Fibroblast of pulmonary artery (primary cell): ENCODE measurements at regions not wholly inside any gene's neighbourhood (a gene's known extent, or its start where the extent isn't known, plus 50 kb on each side); places are given as distances from the start of the nearest gene placed in this dataset.

ENCODE experiments used
- DNase-seq: peaks from one replicate; pipeline ENCODE4 v3.0.0-alpha.2; 2010; ENCODE audit warnings: low read depth
- H3K4me3 ChIP-seq: replicated peaks from 2 replicates; pipeline ENCODE4 v1.5.1; 2011; ENCODE audit warnings: low read depth, mild to moderate bottlenecking, control low read depth, low read length, moderate library complexity
- CTCF ChIP-seq: IDR thresholded peaks from 2 replicates; pipeline ENCODE4 v1.5.1; 2011; ENCODE audit warnings: mild to moderate bottlenecking, control low read depth, low read length, inconsistent platforms; ENCODE audit errors: missing control alignments

GRCh38 chr2:21746499-21746898 is 622.7 kb downstream of the TDRD15 start:
- no peak for TF ChIP-seq CTCF
- DNase-seq, result no peak
- H3K4me3 ChIP-seq, result no peak overlapping the region

DNA sequence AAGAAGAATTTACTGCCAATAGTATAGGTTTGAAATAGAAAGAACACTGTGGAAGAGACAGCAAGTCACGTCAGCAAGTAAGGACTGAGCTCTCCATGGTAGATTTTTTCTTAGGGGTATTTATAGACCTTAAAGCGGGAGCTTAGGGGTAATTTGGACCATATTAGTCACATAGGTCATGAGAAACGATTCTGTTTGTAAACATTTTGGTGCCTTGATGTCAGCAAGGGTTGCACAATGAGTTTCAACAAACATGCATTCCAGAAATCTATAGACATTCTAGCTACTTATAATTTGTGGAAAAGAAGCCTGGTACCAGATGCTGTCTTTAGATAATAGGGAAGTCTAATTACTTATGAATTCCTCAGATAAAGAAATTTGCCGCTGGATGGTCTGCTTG is 624.7 kb downstream of the TDRD15 start:
- DNase-seq, result no peak
- H3K4me3 ChIP-seq, result no peak overlapping the region
- no peak for TF ChIP-seq CTCF

DNA sequence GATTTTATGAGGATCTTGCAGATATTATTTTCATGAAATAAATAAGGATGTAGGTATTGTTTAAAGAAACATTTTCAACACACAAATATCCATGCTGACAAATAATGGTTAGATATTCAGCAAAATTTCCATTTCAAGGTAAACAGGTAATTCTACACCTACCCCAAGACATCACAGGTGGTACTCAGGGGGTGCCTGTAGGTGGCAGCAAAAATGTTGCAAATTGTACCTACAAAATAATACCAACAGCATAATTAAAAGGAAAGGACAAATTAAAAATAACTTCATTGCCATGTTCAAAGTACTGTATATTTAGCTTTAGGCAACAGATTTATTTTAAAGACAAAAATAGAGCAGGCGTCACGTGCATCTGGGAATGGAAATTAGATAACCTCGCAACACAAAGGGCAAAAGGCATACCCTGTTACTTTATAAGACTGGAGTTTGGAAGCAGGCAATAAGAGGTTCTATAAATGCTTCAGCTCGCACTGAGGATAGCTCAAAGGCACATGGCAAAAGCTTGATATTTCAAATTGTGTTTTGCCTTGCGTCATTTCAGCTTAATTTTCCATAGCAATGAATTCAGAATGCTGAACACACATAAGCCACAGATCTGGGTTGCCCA is 630.5 kb downstream of the TDRD15 start:
- DNase-seq, result no peak
- no peak overlapping the region for H3K4me3 ChIP-seq
- TF ChIP-seq CTCF, result no peak

- no peak for TF ChIP-seq CTCF
- H3K4me3 ChIP-seq, result no peak overlapping the region
- DNase-seq, result no peak
These were observed 634.1 kb downstream of the TDRD15 start for GRCh38 chr2:21757805-21758430.

DNA sequence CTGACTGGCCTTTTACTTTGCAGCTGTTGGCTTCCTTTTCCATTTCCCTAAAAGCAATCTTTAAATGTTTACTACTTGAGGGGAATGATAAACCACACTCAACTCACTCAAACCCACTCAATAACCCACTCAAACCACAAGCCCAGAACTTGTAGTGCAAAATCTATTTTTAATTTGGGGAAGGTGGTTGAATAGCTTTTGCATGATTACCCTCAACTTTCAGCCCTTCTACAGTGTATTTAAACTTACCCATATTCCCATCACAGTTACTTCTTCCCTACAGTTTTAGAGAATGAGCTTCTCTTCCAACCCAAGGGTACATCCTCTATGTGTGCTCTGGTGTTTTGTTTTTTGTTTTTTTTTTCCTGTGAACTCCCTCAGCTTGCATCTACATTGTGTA is 636.1 kb downstream of the TDRD15 start:
- no peak for DNase-seq
- no peak overlapping the region for H3K4me3 ChIP-seq
- no peak for TF ChIP-seq CTCF

DNA sequence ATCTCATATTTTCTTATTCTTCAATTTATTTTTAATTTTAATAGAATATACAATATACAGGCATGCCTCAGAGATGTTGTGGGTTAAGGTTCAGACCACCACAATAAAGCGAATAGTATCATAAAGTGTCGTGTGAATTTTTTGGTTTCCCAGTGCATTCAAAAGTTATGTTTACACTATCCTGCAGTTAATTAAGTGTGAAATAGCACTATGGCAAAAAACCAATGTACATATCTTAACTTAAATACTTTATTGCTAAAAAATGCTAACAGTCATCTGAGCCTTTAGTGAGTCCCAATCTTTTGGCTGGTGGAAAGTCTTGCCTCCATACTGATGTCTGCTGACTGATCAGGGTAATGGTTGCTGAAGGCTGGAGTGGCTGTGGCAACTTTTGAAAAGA is 637.6 kb downstream of the TDRD15 start:
- H3K4me3 ChIP-seq, result no peak overlapping the region
- no peak for DNase-seq
- no peak for TF ChIP-seq CTCF

- H3K4me3 ChIP-seq, result no peak overlapping the region
- no peak for TF ChIP-seq CTCF
- no peak for DNase-seq
These were observed 639.7 kb downstream of the TDRD15 start for GRCh38 chr2:21763501-21763900.
